Skin of body (tissue), 1 donor: ENCODE measurements at regions not wholly inside any gene's neighbourhood (a gene's known extent, or its start where the extent isn't known, plus 50 kb on each side); places are given as distances from the start of the nearest gene placed in this dataset.

Source experiments
- DNase-seq: peaks from one replicate; lab custom pipeline; 2025; lab: John Stamatoyannopoulos, UW

- DNase-seq: no peak
These were observed 56.4 kb upstream of the IRX3 start for GRCh38 chr16:54342966-54343365.

- no peak for DNase-seq
These were observed 55.5 kb upstream of the IRX3 start for GRCh38 chr16:54341892-54342776.

GRCh38 chr16:54340531-54340930 is 53.9 kb upstream of the IRX3 start:
- no peak for DNase-seq

- DNase-seq: no peak
These were observed 50.1 kb upstream of the IRX3 start for GRCh38 chr16:54336631-54337204.
